BJ (cell line): ENCODE measurements at regions not wholly inside any gene's neighbourhood (a gene's known extent, or its start where the extent isn't known, plus 50 kb on each side); places are given as distances from the start of the nearest gene placed in this dataset.

Experiments used
- CTCF ChIA-PET: fragments of 350-600 bp; formaldehyde crosslinking; extraction: SDS; loops from one replicate; lab custom pipeline; 2021; ENCODE audit warnings: antibody characterized with exemption, inconsistent platforms; lab: Yijun Ruan, JAX
- POLR2A ChIA-PET: fragments of 300-600 bp; sonication (Branson Sonifier 250); formaldehyde crosslinking; extraction: SDS; loops from one replicate; lab custom pipeline; 2021; ENCODE audit warnings: antibody characterized with exemption; lab: Charles Lee
- DNase-seq: peaks from one replicate; pipeline ENCODE4 v3.0.0-alpha.2; 2011; ENCODE audit warnings: low read depth
- H3K27me3 ChIP-seq: 2 replicates; pipeline ENCODE4 v1.6.0; 2011; ENCODE audit warnings: low read length; ENCODE audit not compliant: control insufficient read depth, insufficient read depth
- H3K36me3 ChIP-seq: 2 replicates; pipeline ENCODE4 v1.5.1; 2011; ENCODE audit warnings: low read length; ENCODE audit not compliant: control insufficient read depth, insufficient read depth
- H3K4me3 ChIP-seq: 2 replicates; pipeline ENCODE4 v1.5.1; 2011; ENCODE audit warnings: low read depth, mild to moderate bottlenecking, control low read depth, low read length
- CTCF ChIP-seq: IDR thresholded peaks from 2 replicates; pipeline ENCODE4 v1.5.1; 2011; ENCODE audit warnings: low read depth, mild to moderate bottlenecking, control low read depth, inconsistent platforms, low read length, moderate library complexity; ENCODE audit not compliant: insufficient read depth

GRCh38 chr11:112460141-112460540, 199.5 kb upstream of the PLET1 start:
- ChIA-PET CTCF (no interaction called here), POLR2A (no interaction called here)
- no peak for TF ChIP-seq CTCF
- Histone ChIP-seq H3K27me3 (no peaks in the 10 kb centered on the region), H3K4me3 (no peak overlapping the region), H3K36me3 (no peaks in the 10 kb centered on the region)
- no peak for DNase-seq

GRCh38 chr11:112464949-112465348, 204.3 kb upstream of the PLET1 start:
- POLR2A ChIA-PET: no interaction called here
- no peak for DNase-seq
- TF ChIP-seq CTCF: no peak
- H3K36me3 ChIP-seq: no peaks in the 10 kb centered on the region
- no peak overlapping the region for H3K4me3 ChIP-seq
- CTCF ChIA-PET: interaction anchor here (0.9 to 1.5 kb wide), 3 partner anchors 9 to 185 kb away, joined by 3 to 4 read pairs (median 3); no protein-coding TSS in a partner anchor
- H3K27me3 ChIP-seq: peaks cover 3% of the 10 kb centered on the region; the same call in 1 of the 2 replicates

GRCh38 chr11:112465433-112466024, 204.9 kb upstream of the PLET1 start:
- no peak for TF ChIP-seq CTCF
- Histone ChIP-seq H3K36me3 (no peaks in the 10 kb centered on the region), H3K27me3 (peaks cover 3% of the 10 kb centered on the region; the same call in 1 of the 2 replicates), H3K4me3 (no peak overlapping the region)
- POLR2A ChIA-PET: no interaction called here
- no peak for DNase-seq
- CTCF ChIA-PET: interaction anchor here (1.5 kb wide), 1 partner anchor 9 kb away, joined by 4 read pairs; no protein-coding TSS in a partner anchor

- peaks cover 6% of the 10 kb centered on the region for H3K27me3 ChIP-seq
- no peak for DNase-seq
- ChIA-PET CTCF (interaction anchor here (1.1 kb wide), 1 partner anchor 14 kb away, joined by 3 read pairs; no protein-coding TSS in a partner anchor), POLR2A (no interaction called here)
- no peak overlapping the region for H3K4me3 ChIP-seq
- no peak for TF ChIP-seq CTCF
- H3K36me3 ChIP-seq: no peaks in the 10 kb centered on the region
Measured at GRCh38 chr11:112467721-112468120, 207.1 kb upstream of the PLET1 start.

GRCh38 chr11:112469376-112469775, 208.7 kb upstream of the PLET1 start:
- Histone ChIP-seq H3K4me3 (no peak overlapping the region), H3K27me3 (peaks cover 6% of the 10 kb centered on the region), H3K36me3 (no peaks in the 10 kb centered on the region)
- no peak for TF ChIP-seq CTCF
- DNase-seq: no peak
- CTCF ChIA-PET: no interaction called here
- POLR2A ChIA-PET: no interaction called here
